PC-9 (cell line): ENCODE measurements at regions not wholly inside any gene's neighbourhood (a gene's known extent, or its start where the extent isn't known, plus 50 kb on each side); places are given as distances from the start of the nearest gene placed in this dataset.

Experiments
- CTCF ChIP-seq: fragments of 200-600 bp; sonication (generic); conservative IDR thresholded peaks from 2 replicates; pipeline ENCODE4 v1.6.1; 2017; ENCODE audit warnings: mixed run types, antibody characterized with exemption, mild to moderate bottlenecking, moderate library complexity
- EZH2 ChIP-seq: fragments of 200-600 bp; sonication (generic); IDR thresholded peaks from 2 replicates; pipeline ENCODE4 v1.8.0; 2017; ENCODE audit warnings: antibody characterized with exemption, low read depth

DNA sequence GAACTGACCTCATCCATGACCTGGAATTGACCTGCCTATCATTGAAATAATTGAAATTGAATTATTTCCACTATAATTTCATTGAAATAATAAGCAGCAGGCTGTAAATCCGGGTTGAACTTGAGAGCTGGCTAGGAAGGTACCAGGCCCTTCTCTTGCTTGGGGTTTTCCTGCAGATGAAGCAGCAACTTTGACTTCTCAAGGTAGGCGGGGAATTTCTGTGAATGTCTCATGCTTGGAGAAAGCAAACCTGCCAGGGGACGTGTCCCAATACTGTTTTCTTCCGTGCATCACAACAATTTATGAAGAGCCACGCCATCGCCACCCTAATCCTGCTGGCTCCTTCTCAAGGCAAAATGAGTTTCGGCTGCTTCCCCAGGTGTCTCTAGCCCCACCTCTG, 97.5 kb upstream of the XYLT1 start:
- TF ChIP-seq CTCF (no peak), EZH2 (no peak)
